Tibial nerve (tissue), 4 donors: ENCODE measurements at regions not wholly inside any gene's neighbourhood (a gene's known extent, or its start where the extent isn't known, plus 50 kb on each side); places are given as distances from the start of the nearest gene placed in this dataset.

Experiments
- CTCF ChIP-seq, 5 experiments: fragments of 200-600 bp in 3 of 5; fragments of 450-650 bp in 2 of 5; sonication (generic) in 3 of 5; IDR thresholded peaks; one replicate each; pipeline ENCODE4 v1.5.1; 2016 to 2019; ENCODE audit warnings: antibody characterized with exemption in 5 of 5, mild to moderate bottlenecking in 3 of 5, moderate library complexity in 2 of 5
- EP300 ChIP-seq, 2 donors: sonication (generic); formaldehyde crosslinking; IDR thresholded peaks; one replicate each; pipeline ENCODE4 v1.6.1; 2017; ENCODE audit warnings: antibody characterized with exemption in 2 of 2, mild to moderate bottlenecking in 1 of 2
- POLR2A ChIP-seq, 2 donors: fragments of 450-650 bp; IDR thresholded peaks; one replicate each; pipeline ENCODE4 v1.6.1; 2017; ENCODE audit warnings: antibody characterized with exemption in 2 of 2, mild to moderate bottlenecking in 2 of 2, moderate library complexity in 2 of 2

GRCh38 chr4:149223659-149224058 lies 592.0 kb downstream of the IQCM start:
- TF ChIP-seq CTCF (IDR thresholded peaks at IDR 0.05) (no peak), POLR2A (IDR thresholded peaks at IDR 0.05) (no peak), EP300 (IDR thresholded peaks at IDR 0.05) (no peak)
